NCI-H82 treated with DMSO at 0.1 percent for 48 hours (cell line): ENCODE measurements at regions not wholly inside any gene's neighbourhood (a gene's known extent, or its start where the extent isn't known, plus 50 kb on each side); places are given as distances from the start of the nearest gene placed in this dataset.
"Not testable (repeated sequence)": the region's sequence is repeated elsewhere in the genome, so short reads cannot be mapped to it uniquely, and the experiment has no call there.

Experiments used
- DNase-seq: peaks from one replicate; lab custom pipeline; 2025; ENCODE audit not compliant: unreplicated experiment; lab: John Stamatoyannopoulos, UW

DNA sequence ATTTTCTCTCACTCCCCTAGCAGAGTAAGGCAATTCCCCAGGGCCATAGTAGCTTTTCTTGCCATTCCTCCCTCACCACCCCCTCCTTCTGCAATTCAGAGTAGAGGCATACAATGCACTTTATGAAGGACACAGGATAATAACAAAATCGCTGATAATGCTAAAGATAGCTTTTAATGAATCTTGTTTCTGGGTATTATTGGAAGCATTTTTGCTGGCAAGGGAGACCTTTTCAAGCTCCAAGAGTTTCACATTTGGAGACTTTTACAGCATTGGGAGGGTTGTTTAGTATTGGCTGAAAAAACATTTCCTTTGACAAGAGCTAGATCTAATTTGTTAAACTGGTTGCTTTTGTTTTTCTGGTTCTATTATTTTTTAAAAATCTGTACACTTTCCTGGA lies 573.0 kb upstream of the C16orf82 start:
- DNase-seq = no peak

DNA sequence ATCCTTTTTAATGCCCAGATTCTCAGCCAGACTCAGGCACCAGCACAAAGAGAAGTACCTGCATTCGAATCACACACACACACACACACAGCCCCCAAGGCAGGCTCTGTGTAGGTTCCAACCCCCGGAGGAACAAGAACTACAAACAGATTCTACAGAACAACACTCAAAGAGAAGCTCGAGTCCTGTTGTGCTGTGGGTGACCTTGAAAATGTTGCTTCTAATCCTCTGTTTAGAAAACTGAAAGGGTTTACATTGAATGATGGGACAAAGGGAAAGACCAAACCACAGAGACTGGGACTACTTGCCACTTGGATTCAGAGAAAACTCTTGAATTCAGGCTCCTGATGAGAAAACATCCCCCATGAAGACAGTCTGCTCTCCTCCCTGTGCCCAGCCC lies 568.8 kb upstream of the C16orf82 start:
- no peak for DNase-seq

DNA sequence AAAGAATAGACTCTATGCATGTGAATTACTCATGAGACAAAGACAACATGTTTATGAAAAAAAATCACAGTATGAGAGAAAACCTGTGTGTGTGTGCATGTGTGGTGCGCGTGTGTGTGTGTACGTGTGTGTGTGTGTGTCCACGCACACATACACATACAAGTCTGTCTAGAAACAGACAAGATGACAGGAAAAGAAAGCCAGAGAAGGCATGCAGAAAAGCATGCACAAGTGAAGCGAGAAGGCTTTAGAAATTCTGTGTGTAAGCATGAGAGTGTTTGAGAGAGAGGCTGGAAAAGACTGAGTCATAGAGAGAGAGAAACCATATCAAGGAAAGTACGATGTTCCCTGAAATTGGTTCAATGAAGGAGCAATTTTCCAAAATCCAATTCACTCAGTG lies 566.4 kb upstream of the C16orf82 start:
- DNase-seq = no peak

DNA sequence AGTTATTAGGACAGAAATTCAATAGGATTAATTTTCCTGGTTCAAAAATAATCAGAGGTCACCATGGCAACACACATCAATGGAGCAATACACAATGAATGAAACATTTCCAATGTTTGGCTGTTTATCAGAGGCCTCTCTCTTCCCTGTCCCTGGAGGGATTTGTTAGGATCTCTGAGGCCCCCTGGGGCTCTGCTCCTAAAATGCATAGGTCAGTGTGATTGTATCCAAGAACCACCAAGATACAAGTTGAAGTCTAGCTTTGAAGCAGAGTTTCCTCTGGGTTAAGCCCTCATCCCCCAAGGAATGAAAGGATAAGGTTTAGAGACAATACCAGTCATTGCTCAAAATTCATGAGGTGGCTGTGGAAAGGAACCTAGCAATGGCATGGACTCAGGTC lies 561.2 kb upstream of the C16orf82 start:
- DNase-seq = no peak

DNA sequence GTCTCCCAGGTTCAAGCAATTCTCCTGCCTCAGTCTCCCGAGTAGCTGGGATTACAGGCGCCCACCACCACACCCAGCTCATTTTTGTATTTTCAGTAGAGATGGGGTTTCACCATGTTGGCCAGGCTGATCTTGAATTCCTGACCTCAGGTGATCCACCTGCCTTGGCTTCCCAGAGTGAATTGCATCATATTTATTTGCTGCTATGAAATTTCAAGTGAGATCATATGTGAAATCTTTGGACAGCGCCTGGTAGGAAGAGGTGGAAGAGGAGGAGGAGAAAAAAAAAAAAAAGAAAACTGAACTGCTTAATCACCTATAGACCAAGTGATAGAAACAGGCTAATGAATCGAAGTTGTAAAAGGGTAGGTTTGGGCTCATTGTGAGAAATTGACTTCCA lies 557.8 kb upstream of the C16orf82 start:
- not testable (repeated sequence) for DNase-seq

DNA sequence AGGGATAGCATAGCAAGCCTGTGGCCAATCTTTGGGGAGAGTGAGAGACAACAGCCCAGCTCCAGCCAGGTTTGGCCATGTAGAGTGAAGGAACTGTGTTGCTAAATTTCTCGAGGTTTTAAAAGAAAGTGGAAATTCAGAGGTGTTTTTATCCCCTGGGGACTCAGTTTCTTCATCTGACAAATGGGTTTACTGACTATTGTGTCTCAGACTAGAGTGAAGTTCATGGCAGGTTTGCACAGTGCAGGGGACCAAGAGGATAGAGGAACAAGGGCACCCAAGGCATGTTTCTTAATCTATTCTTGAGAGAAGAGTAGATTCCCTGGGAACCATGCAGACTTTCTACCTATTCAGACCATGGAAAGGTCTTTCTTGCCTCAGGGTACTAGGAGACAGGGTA lies 555.8 kb upstream of the C16orf82 start:
- no peak for DNase-seq

DNA sequence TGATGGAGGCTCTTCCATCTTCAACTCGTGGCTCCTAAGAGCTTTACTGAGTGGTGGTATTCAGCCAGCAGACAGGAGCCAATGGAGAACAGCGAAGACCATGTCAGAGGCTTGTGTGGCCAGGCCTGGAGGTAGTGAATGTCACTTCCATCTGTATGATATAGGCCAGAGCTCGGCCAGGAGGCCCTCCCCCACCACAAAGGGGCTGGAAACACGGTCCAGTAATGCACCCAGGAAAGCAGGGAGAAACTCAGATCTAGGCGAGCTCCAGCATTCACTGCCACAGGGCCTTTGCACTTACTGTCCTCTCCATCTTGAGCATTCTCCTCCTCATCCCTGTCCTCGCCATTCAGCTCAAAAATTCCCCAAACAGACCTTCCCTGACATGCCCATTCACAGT lies 555.3 kb upstream of the C16orf82 start:
- no peak for DNase-seq

DNA sequence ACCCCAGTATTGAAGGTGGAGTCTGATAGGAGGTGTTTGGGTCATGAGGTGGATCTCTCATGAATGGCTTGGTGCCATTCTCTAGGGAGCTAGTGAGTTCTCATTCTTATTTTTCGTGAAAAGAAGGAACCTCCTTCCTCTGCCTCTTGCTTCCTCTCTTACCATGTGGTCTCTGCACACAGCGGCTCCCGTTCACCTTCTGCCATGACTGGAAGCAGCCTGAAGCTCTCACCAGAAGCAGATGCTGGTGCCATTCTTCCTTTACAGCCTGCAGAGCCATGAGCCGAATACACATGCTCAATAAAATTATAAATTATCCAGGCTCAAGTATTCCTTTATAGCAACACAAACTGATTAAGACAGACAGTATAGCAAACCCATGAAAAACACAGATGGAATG lies 545.1 kb upstream of the C16orf82 start:
- no peak for DNase-seq

DNA sequence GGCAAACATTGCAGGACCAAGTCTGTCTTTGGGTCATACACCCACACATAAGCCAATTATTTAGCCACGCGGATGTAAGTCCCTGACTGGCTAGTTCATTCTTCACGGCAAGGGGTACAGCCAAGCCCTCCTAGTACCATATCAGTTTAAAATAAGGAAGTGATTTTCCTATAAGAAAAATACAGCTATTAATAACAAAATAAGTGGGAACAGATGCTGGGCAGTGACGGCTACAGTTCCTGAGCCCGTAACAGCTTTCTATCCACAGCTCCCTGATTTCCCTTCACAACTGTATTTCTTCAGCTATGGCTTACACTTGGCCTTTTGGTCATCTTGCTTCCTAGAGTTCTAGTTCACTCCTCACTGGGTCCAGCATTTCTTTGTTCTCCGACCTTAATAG lies 542.4 kb upstream of the C16orf82 start:
- DNase-seq = no peak

DNA sequence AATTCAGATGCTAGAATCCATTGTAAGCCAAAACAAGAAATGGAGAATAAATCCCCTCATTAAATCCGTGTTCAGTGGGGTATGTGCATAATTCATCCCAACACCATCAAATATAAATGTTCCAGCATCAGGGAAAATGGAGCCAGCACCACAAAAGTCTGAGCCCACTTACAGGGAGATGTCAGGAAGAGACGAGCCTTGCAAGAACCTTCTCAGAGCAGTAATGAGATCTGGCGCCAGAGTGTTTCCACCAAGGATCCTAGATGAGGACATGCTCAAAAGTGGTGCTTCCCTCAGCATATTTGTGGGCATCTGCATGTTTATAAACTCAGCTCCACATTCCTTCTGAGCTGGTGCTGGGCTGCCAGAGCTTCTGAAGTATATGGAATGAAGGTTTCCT lies 541.9 kb upstream of the C16orf82 start:
- no peak for DNase-seq

DNA sequence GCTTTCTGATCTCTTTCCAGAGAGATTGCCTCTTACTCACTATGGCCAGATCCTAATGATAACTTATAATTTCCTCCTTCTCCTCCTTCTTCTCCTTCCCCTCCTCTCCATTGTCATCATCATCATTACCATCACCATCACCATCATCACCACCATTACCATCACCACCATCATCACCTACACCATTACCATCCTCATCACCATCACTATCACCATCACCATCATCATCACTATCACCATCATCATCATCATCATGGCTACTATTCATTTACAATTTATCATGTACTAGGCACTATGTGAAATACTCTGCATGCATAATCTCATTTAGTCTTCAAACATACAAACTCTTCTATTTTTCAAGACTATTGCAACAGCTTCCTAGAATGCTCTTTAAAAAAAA lies 540.9 kb upstream of the C16orf82 start:
- no peak for DNase-seq

DNA sequence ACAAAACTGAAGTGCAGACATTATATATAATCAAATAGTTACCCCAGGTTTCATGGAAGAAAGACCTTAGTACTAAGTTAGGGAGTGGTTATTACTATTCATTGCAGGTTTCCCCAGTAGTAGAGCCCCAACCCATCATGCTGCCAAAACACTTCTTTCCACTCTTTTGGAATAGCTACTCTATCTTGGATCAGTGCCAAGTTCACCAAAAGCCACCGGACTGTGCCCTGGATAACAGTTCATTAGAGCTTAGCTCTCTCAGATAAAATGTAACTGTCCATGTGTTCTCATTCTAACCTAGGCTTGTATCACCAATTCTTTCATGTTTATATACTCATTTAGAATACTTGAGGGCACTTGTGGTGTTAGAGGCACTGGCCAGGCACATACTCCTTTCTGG lies 540.1 kb upstream of the C16orf82 start:
- DNase-seq = no peak

DNA sequence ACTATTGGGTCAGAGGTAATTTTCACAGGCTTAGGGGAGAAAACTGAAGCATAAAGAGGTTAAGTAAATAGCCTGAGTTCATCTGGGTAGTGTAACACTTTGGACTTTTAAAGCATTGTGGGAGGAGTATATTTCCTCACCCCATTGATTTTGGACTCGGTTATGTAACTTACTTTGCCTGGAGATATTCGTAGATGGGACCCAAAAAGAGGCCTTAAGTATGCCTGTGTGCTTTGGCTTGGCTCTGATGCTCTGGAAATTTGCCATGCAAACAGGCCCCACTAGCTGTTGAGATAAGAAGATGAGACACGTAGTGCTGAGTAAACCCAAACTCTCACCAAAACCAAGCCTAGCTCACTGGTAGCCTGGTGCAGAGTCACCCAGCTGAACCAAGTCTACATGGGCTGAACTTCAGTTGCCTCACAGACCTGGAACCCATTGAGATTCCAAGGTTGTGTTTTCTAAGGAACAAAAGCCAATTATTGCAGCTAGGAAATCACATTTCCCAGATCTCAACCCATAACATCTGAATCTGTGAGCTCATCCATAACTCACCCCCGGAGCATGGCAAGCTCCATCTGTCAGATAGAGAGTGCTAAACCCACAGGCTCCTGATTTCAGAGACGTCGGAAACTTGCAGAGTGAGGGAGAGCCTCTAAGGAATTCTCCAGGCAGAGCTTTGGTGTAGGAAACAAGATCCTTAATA lies 536.0 kb upstream of the C16orf82 start:
- DNase-seq = no peak

DNA sequence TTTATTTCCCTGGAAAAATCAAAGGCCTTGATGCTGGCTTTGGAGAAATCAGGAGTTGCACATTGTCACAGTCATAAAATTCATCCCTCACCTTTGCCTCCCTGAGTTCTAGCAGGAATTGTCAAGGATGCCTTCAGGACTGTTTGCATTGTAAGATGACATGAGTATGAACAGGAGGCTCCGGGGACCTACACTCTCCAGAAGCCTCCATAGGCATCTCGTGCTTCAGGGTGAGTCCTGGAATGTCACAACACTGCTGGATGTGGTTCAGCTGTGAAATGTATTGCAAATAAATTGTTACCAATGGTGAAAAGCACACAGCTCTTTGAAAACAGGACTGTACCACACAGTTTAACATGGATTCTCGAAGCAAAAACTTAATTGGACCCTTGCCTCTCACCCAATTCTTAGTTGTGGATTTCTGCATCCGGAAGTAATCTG lies 535.4 kb upstream of the C16orf82 start:
- no peak for DNase-seq

DNA sequence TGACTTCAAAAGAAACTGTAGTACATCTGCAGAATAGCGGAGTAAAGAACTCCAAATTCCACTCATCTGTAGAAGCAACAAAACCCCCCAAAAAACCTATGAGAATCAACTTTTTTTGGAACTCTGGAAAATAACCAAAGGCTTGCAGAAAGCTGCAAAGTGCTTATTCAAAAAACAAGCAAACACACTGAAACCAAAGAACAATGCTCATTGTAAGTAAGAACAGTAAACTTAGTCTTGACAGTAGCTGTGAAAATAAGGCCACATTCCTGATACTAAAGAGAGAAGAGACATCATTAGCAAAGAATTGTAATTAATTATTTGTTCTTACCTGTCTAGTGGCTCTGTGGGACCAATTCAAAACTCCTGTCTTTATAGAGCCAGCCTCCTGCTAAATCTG lies 534.3 kb upstream of the C16orf82 start:
- no peak for DNase-seq

DNA sequence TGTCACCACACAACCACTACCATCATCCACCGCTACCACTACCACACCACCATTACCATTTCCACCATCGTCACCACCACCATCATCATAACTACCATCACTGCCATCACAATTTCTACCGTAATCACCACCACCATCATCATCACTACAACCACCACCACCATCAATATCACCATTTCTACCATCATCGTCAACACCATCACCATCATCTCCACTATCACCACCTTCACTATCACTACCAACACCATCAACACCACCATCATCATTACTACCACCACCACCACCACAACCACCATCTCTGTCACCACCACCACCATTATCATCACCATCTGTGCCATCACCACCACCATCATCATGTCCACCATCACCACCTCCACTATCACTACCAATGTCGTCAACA lies 524.5 kb upstream of the C16orf82 start:
- DNase-seq = no peak

DNA sequence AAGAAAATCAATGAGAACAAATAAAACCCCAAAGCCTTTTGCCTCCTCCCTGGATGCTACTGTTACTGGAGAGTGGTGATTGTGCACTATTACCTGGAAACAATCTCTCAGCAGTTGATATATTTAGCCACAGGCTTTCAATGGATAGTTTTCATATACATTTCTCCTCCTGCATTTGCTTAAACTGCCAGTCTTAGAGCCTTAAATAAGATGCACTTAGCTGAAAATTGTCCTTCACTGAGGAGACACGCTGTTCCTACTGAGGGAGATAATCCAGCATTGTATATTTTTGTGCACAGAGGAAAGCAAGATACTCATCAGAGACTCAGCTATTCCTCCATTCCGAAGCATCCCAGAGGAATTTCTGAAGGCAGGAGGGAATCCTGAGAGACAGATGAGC lies 520.2 kb upstream of the C16orf82 start:
- no peak for DNase-seq

DNA sequence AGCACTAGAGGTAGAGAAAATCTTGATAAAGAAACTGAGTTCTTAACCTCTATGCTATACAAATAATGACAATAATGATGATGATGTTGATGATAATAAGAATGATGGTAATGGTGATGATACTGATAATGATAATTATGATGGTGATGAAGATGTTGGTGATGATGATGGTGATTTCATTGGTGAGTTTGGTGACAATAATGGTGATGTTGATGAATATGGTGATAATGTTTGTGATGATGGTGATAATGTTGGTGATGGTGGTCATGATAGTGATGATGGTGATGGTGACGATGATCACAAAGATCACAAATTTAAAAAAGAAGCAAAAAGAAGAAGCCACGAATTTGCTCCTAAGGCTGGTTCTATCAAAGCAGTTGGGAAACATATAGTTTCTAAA lies 519.0 kb upstream of the C16orf82 start:
- no peak for DNase-seq

DNA sequence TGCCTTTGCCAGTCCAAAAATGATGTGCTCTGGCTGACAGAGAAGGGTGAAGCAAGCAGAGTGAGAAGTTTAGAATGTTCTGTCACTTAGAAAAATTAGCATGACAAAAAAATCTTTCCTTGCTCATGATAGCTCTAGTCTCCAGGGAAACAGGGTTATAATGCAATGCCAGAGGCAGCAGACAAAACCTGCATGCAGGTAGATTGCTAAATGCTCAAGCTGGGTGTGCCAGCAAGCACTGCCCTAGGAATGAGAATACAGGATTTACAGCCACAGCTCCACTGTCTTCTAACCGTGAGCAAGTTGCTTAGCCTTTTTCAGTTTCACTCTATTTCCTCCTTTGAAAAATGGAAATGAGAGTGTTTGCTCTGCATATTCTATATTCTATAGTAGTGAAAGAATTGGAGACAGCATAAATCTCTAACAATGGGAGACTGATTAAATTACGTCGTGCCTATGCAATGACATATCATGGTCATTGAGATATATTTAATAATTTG lies 516.6 kb upstream of the C16orf82 start:
- no peak for DNase-seq

DNA sequence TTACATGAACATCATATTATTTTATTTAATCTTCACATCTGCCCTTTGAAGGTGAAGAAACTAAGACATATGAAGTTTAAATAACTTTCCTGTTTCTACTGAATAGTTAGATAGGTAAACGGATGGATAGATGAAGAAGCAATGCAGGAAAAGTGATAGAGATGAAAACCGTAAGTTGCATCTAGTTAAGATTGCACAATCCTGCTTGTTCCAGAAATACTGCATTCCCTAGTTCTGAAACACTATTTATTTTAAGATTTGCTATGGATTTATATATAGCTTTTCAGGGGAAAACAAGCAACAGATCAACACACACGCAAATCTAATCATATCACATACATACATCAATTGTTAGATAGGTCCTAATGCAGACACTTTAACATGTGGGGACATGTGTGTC lies 512.7 kb upstream of the C16orf82 start:
- DNase-seq = no peak

DNA sequence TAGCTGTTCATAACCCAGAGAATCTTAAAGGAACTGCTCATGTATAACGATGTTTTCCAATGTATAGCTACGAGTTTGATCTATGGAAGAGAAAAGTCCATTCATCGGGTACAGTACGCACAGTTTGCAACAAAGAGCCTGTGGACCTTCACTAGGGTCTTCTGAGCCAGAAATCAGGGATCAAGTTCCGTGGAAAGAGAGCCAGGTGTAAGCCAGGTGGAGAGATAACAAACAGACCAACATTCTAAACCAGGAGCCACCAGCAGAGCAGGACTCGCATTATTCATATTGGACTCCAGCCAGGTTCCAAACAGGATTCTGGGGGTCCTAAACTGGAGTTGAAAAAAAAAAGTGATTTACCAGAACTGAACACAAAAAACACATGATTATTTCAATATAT lies 505.4 kb upstream of the C16orf82 start:
- no peak for DNase-seq

DNA sequence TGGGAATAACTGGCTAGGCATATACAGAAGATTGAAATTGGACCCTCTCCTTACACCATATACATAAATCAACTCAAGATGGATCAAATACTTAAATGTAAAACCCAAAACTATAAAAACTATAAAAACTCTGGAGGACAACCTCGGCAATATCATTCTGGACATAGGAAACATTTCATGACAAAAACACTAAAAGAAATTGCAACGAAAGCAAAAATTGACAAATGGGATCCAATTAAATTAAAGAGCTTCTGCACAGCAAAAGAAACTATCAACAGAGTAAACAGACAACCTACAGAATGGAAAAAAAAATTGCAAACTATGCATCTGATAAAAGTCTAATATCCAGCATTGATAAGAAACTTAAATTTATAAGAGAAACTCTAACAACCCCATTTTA lies 503.7 kb upstream of the C16orf82 start:
- no peak for DNase-seq

DNA sequence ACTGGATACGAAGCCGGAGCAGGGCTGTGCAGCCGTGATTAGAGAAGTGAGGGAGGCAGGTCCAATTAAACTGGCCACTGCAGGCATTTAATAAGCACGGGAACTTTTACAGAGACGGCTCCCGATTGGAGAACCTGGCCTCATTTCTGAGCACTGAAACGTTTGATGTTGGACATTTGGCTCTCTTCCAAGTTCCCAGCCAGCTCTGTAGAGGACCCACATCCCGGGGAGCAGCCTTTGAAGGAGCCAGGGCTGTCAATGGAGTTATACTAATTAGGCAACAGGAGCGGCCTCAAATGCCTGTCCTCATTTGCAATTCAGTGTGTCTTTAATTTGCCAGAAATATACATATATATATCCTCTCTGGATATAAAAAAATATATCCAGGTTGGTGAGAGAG lies 499.4 kb upstream of the C16orf82 start:
- no peak for DNase-seq
